Left colon (tissue), 2 donors: ENCODE measurements at regions not wholly inside any gene's neighbourhood (a gene's known extent, or its start where the extent isn't known, plus 50 kb on each side); places are given as distances from the start of the nearest gene placed in this dataset.
"Not testable (repeated sequence)": the region's sequence is repeated elsewhere in the genome, so short reads cannot be mapped to it uniquely, and the experiment has no call there.

ENCODE experiments used
- ATAC-seq: fragments of 200-7000 bp; cut with Tn5 transposase; one replicate; pipeline ENCODE4 v1.9.1; 2020; ENCODE audit warnings: mild to moderate bottlenecking, moderate library complexity
- DNase-seq, 2 donors: peaks; one replicate each; pipeline ENCODE4 v3.0.0-alpha.2; 2020
- intact Hi-C, 2 donors: fragments of 100-400 bp; cut with DNase I in 1 of 2; cut with micrococcal nuclease in 1 of 2; formaldehyde crosslinking; loops; one replicate each; pipeline versions ENCODE4 v1.11.2 to v1.14.0; 2022; cut with DNase I, micrococcal nuclease
- donor health status: DM: no; HTN: no; CAD: no.
- donor health status: DM: yes; HTN: yes; CAD: no.

DNA sequence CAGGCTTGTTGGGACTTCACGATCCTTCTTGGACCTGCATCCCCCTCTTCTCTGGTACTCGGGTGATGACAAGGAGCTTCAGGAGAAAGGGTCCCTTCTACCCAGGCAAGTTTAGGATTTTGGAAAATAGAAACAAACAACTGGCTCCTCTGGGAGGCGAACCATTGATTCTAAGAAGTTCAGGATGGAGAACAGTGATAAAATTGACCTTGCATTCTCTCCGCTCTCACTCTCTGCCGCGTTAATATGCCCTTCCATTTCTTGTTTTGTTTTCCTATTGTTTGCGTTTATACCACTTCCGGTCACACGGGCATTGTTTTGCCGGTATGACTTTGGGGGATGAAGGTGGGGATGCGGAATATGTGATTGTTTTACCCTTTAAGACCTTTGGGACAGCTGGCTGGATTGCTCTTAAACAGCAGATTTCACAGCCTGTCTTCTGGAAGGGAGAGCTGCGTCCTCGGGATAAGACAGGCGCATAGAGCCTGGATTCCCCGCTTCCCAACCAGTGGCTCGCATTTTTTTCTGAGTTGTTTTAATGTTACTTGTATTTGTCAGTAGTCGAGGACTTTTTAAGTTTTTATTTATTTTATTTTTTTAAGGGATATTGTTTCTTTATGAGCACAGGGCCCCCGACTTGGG, 144.3 kb upstream of the ZNF184 start:
- ATAC-seq (peak; percentile 35), DNase-seq (no peak)
- intact Hi-C loops, result no loop called here

DNA sequence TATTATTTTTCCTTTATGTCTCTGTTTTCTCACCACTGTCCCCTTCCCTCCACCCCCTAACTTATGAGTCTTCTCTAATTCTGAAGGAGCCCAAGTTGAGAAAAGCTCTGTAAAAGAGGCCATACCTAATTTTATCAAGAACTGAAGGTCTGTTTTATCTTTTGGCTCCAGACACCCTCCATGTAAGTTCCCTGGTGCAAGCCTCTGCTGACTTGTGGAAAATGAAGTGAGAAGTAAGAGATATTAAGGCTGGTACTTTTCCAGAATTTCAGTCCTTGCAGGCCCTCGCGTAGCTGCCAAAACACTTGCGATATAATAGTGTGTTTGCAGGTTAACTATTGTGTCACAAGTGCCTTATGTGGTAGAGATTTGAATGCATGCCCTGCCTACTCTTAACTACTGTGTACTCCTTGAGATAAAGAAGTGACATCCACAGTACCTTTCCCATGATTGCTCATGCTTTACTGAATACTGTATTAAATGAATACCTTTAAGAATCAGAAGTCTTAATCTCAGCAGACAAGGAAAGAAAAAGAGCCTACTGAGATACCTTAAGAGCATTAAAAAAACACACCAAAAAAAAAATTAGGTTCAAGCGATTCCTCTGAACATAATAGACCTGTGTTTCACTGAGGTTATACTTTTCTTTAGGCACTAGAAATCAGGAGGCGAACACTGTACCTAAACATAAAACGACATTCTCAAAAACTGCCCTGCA, 143.6 kb upstream of the ZNF184 start:
- intact Hi-C loops, result no loop called here
- ATAC-seq (no peak), DNase-seq (no peak)

GRCh38 chr6:27611451-27611850, 138.5 kb upstream of the ZNF184 start:
- DNase-seq (no peak), ATAC-seq (no peak)
- intact Hi-C loops, result no loop called here

DNA sequence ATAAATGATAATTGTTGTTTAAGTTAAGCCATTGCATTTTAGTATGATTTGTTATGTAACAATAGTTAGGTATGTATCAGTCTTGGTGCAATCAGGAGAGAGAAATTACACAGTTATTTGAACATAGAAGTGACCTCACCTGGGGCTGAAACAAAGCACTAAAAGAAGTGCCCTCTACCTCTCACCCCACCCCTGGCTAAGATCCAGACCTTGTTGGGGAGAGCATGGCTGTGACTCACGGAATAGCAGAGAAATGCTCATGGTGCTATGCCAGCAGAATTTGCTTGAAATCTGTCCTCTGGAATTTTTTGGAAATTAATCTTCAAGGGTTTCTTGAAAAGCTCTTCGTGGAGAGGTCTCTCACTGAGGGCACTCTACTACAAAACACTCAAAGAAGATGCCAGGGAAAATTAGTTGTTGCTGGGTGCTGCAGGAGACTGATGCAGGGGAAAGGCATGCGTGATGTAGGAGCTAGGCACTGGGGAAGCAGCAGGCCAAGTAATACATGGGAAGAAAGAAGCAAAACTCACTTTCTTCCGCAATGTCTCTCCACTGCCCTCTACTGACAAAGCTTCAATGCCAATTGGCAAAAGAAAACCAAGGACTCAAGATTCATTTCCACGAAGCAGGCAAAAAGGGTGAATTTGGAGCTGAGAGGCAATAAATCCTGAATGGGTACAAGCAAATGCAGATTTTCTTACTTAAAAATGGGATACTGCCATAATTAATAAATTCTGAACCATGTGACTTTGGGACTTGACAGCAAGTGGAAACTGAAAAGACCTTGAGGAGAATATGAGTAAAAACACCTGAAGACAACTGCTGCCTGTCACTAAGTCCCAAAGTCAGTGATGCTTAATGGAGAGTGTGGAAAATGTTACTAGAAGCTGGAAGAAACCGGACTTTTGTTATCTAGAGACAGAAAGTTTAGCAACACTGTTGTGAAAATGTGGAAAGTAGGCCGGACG, 136.3 kb upstream of the ZNF184 start:
- ATAC-seq (peak; percentile 60), DNase-seq (no peak)
- intact Hi-C loops, result no loop called here

DNA sequence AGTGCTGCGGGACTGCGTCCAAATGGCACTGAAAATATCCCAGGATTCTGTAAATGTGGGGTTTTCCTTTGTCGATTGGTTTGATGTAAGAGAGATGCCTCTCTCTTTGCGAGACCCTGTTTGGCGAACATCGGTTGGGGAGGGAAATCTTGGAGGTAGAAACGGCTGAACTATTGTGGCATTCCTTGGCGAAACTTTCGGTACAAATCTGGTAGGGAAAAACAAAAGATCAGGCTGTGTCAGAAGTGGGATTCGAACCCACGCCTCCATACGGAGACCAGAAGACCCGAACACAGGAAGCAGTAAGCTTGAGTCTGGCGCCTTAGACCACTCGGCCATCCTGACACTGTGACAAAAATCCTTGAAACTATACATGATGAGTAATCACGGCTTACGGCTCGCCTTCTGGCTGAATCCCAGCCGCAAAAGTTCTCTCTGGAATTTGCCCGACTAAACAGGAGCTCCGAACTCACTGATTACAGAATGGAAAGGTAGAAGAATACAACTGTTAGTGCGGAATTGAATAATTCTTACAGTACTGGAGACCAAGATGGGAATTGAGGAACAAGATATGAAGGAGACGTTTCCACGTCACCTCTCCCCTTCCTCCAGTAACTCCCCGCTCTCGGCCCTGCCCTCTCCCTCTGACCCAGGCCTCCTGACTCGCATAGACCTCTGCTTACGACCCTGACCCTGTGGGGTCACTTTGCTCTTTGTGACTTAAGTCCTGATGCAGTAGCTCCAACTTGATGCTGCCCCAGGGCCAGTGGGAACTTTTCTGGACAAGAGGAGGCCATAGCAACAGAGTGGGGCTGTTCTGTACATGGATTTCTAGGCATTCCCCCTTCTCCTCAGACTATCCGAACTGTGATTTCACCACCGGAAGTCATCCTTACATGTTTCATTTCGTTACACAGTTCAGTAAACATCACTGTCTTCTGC, 132.8 kb upstream of the ZNF184 start:
- intact Hi-C loops, result no loop called here
- ATAC-seq (no peak), DNase-seq (no peak)

DNA sequence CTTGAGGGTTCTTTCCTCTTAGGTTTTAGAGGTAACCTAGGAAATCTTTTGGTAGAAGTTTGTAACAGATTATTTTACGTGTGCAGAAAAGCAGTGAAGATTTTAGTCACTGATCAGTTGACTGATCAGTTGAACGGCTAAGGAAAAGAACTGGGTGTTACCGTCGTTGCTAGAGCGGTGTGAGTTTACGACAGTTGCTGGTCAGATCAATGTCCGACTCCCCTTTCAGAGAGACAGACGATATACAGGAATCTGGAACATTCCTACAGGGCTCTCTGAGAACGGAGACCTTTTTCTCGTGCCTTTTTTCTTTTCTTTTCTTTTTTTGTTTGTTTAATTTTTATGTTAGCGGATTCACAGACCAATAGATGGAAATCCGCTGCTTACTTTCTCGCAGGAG, 132.1 kb upstream of the ZNF184 start:
- DNase-seq, result no peak
- ATAC-seq, result no peak
- intact Hi-C loops, result no loop called here

DNA sequence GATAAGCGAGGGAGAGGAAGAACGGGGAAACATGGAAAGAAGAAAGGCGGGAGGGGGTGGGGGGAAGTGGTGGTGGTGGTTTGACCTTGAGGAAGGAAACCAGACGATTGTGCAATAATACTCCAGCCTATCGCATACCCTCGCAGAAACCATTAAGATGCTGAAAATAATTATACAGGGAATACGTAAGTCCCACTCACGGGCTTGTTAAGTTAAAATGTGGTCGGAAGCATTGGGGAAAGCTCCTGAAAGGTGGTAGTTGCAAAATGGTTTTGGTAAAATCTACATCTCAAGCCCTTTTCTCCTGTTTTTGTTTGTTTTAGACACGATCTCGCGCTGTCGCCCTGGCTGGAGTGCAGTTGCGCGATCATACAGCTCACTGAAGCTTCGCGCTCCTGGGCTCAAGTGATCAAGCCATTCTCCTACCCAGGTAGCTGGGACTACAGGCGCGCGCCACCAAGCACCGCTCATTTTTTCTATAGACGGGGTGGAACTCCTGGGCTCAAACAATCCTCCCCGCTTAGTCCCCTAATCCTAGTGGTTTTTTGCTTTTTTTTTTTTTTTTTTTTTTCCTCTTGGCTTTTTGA, 128.9 kb upstream of the ZNF184 start:
- intact Hi-C loops, result no loop called here
- DNase-seq (no peak), ATAC-seq (no peak)

DNA sequence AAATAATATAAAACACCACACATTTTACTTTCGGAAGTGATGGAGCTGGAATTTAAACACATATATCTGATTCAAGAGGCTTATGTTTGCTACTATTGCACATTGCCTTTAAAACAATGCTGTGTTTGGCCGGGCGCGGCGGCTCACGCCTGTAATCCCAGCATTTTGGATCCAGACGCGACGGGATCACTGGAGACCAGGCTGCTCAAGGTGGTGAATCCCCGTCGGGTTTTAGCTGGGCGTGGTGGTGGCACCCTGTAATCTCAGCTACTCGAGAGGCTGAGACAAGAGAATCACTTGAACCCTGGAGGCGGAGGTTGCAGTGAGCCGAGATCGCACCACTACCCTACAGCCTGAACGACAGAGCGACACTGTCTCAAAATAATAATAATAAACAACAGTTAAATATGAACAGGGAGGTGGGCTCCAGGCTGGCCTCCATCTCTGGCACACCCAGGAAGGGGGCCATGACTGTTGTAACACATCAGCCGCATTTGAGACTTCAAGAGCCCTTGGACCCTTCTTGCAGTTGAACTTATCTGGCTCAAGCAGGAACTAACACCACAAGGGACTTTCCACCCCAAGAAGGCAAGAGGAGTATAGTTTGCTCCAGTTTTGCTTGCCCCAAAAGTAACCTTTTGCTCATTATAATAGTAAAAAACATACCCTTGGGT, 127.1 kb upstream of the ZNF184 start:
- DNase-seq (no peak), ATAC-seq (no peak)
- intact Hi-C loops, result no loop called here

GRCh38 chr6:27597031-27597567, 124.2 kb upstream of the ZNF184 start:
- DNase-seq, intact Hi-C loops, ATAC-seq: not testable (repeated sequence)

DNA sequence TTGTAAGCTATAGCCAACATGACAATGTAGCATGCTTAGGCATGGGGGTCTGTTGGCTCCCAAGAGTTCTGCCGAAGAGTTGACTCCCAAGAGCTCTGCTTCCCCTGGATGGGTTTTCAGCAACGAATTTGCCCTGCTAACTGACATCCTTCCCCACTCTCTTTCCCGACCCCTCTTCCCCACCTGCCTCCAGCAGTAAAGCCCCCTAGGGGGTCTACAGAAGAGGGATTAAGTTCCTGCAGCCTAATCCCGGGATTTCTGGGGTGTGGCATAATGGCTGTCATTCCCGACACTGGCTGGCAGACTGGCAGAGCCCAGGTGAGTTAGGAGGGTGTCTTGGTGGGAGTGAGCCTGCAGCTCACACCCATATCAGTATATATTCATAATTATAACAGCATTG, 121.0 kb upstream of the ZNF184 start:
- no peak for DNase-seq
- ATAC-seq, result no peak
- intact Hi-C loops, result no loop called here

GRCh38 chr6:27593200-27593818, 120.4 kb upstream of the ZNF184 start:
- intact Hi-C loops, result no loop called here
- DNase-seq, result no peak

DNA sequence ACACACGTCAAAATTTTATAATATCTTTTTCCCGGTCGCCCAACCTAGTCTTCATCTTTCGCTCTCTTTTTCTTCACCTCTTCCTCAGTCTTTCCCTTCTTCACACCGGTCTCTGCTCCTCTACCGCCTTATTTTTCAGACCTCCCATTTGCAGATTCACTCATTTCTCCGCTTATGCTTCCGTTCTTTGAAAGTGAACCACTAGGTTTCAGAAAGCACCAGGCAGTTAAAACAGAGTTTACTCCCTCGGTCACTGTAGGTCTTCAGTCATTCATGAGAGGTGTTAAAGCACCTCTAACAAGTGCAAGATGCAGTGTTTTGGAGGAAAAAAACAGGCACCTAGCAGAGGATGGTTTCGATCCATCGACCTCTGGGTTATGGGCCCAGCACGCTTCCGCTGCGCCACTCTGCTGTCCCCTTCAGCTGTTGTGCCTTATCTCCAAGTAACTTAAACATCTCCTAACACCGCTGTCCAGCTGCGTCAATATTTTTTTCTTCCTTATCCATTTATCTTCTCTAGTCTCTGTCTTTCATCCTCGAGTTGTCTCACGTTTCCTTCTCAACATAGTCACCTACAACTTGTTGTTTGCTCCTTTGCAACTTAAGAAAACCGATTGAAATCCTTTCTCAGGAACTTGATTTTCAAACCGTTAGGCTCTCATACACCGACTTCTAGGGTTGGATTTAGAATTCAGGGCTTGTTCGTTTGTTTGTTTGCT, 119.7 kb upstream of the ZNF184 start:
- ATAC-seq, result peak; percentile 58
- no peak for DNase-seq
- intact Hi-C loops, result no loop called here

More at GRCh38 chr6:27593200-27593818, 120.4 kb upstream of the ZNF184 start:
- no peak for ATAC-seq

- intact Hi-C loops, result no loop called here
- DNase-seq (no peak), ATAC-seq (no peak)
Observed at GRCh38 chr6:27591699-27592480, 119.0 kb upstream of the ZNF184 start.

- intact Hi-C loops, DNase-seq, ATAC-seq: not testable (repeated sequence)
Observed at GRCh38 chr6:27585316-27585715, 112.4 kb upstream of the ZNF184 start.

DNA sequence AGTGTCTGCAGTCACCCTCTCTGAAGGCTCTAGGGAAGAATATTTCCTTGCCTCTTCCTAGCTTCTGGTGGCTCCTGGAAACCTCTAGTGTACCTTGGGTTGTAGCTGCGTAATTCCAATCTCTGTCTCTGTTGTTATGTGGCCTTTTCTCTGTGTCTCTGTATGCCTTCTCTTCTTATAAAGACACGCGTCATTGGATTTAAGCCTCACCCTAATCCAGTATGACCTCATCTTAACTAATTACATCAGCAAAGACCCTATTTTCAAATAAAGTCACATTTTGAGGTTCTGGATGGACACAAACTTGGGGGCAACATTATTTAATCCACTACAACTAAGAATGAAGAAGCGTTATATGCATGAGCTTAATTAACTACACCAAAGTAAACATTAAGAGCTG, 111.4 kb upstream of the ZNF184 start:
- DNase-seq, result no peak
- intact Hi-C loops, result no loop called here
- ATAC-seq, result no peak
